ENCODE measurements at regions not wholly inside any gene's neighbourhood (a gene's known extent, or its start where the extent isn't known, plus 50 kb on each side); places are given as distances from the start of the nearest gene placed in this dataset.
A peak's percentile ranks its signal among the peaks of the same experiment; 100 is the strongest.

- peak overlapping the region; percentile 42 for H3K4me3 ChIP-seq (ENCODE audit: low read depth, low read length)
- TF ChIP-seq CTCF (IDR thresholded peaks at IDR 0.05; ENCODE audit: insufficient read depth, low read length): no peak
- no peak for DNase-seq (ENCODE audit: low read depth)
These were observed 58.3 kb upstream of the CIBAR2 start for GRCh38 chr16:85170590-85171003.

- H3K4me3 ChIP-seq (ENCODE audit: low read depth, low read length): peak overlapping the region; percentile 55
- no peak for TF ChIP-seq CTCF (IDR thresholded peaks at IDR 0.05; ENCODE audit: insufficient read depth, low read length)
- no peak for DNase-seq (ENCODE audit: low read depth)
These were observed 58.9 kb upstream of the CIBAR2 start for GRCh38 chr16:85171004-85171758.

- no peak for TF ChIP-seq CTCF (IDR thresholded peaks at IDR 0.05; ENCODE audit: insufficient read depth, low read length)
- DNase-seq (ENCODE audit: low read depth): no peak
- H3K4me3 ChIP-seq (ENCODE audit: low read depth, low read length): peak overlapping the region; percentile 55
These were observed 59.6 kb upstream of the CIBAR2 start for GRCh38 chr16:85171759-85172454.

GRCh38 chr16:85172455-85173145 is 60.3 kb upstream of the CIBAR2 start:
- no peak for DNase-seq (ENCODE audit: low read depth)

GRCh38 chr16:85173146-85173980 is 61.1 kb upstream of the CIBAR2 start:
- H3K4me3 ChIP-seq (ENCODE audit: low read depth, low read length): peak overlapping the region; percentile 33
- TF ChIP-seq CTCF (IDR thresholded peaks at IDR 0.05; ENCODE audit: insufficient read depth, low read length): peak; percentile 32
- DNase-seq (ENCODE audit: low read depth): peak; percentile 79

More at GRCh38 chr16:85172455-85173145, 60.3 kb upstream of the CIBAR2 start:
- TF ChIP-seq CTCF (IDR thresholded peaks at IDR 0.05; ENCODE audit: insufficient read depth, low read length): no peak
- peak overlapping the region; percentile 55 for H3K4me3 ChIP-seq (ENCODE audit: low read depth, low read length)

Data from fibroblast of the aortic adventitia (primary cell).